KMS-11 (cell line): ENCODE measurements at regions not wholly inside any gene's neighbourhood (a gene's known extent, or its start where the extent isn't known, plus 50 kb on each side); places are given as distances from the start of the nearest gene placed in this dataset.

Experiments used
- H2AFZ ChIP-seq: fragments of 200-600 bp; sonication (generic); 2 replicates; pipeline ENCODE4 v1.6.1; 2016; ENCODE audit warnings: antibody characterized with exemption, mixed run types, low read depth
- H3K27ac ChIP-seq: fragments of 200-600 bp; sonication (generic); 2 replicates; pipeline ENCODE4 v1.6.1; 2016; ENCODE audit warnings: mild to moderate bottlenecking, mixed run types
- H3K27me3 ChIP-seq: fragments of 200-600 bp; sonication (generic); 2 replicates; pipeline ENCODE4 v1.6.1; 2017; ENCODE audit warnings: mild to moderate bottlenecking, low read depth, mixed run types, moderate library complexity; ENCODE audit not compliant: insufficient read depth
- H3K36me3 ChIP-seq: fragments of 200-600 bp; sonication (generic); 2 replicates; pipeline ENCODE4 v1.6.1; 2017; ENCODE audit warnings: mild to moderate bottlenecking, mixed run types; ENCODE audit not compliant: insufficient read depth
- H3K4me1 ChIP-seq: fragments of 200-600 bp; sonication (generic); 2 replicates; pipeline ENCODE4 v1.6.1; 2016; ENCODE audit warnings: mild to moderate bottlenecking, low read depth, mixed run types; ENCODE audit not compliant: poor library complexity, severe bottlenecking
- H3K4me2 ChIP-seq: fragments of 200-600 bp; sonication (generic); 2 replicates; pipeline ENCODE4 v1.7.0; 2016; ENCODE audit warnings: mild to moderate bottlenecking, mixed run types
- H3K4me3 ChIP-seq: fragments of 200-600 bp; sonication (generic); IDR thresholded peaks from 2 replicates; pipeline ENCODE4 v1.6.1; 2017; ENCODE audit warnings: low read depth, low read length, mixed read lengths; ENCODE audit not compliant: insufficient read depth
- H3K79me2 ChIP-seq: fragments of 200-600 bp; sonication (generic); 2 replicates; pipeline ENCODE4 v1.6.1; 2016; ENCODE audit warnings: low read depth, mixed run types; ENCODE audit not compliant: insufficient read depth
- H3K9ac ChIP-seq: fragments of 200-600 bp; sonication (generic); 2 replicates; pipeline ENCODE4 v1.6.1; 2016; ENCODE audit warnings: mild to moderate bottlenecking, mixed run types
- H4K20me1 ChIP-seq: fragments of 200-600 bp; sonication (generic); 2 replicates; pipeline ENCODE4 v1.6.1; 2016; ENCODE audit warnings: mild to moderate bottlenecking, mixed run types; ENCODE audit not compliant: insufficient read depth
- TF ChIP-seq, protein P1 (sequence below): fragments of 200-600 bp; sonication (generic); conservative IDR thresholded peaks from 2 replicates; pipeline ENCODE4 v1.6.1; 2017; ENCODE audit warnings: low read depth, mild to moderate bottlenecking, antibody characterized with exemption, low read length, moderate library complexity, mixed read lengths

DNA sequence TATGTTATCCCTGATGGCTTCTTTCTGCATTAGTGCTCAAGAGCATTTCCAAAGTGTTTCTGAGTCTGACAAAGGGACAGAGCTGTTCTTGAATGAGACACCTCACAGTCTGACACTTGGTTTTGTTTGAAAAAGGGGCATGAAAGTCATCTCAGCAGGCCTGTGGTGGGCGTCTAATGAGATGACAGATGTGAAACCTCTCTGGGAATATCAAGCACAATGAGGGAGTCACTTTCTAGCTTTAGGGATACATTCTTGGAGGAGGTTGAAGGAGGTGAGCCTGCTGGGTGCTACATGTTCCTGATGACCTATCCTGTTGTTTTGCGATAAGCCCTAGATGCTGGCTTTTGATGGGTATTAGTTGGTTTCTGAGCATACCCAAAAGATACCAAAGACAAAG lies 290.5 kb downstream of the NUAK1 start:
- Histone ChIP-seq H2AFZ (no peak overlapping the region), H3K4me3 (no peak overlapping the region), H3K79me2 (no peaks in the 10 kb centered on the region), H3K36me3 (no peaks in the 10 kb centered on the region), H3K27ac (no peak overlapping the region), H3K4me2 (no peak overlapping the region), H3K27me3 (no peaks in the 10 kb centered on the region), H3K4me1 (no peaks in the 10 kb centered on the region), H3K9ac (no peak overlapping the region), H4K20me1 (no peaks in the 10 kb centered on the region)
- TF ChIP-seq, protein P1, sequence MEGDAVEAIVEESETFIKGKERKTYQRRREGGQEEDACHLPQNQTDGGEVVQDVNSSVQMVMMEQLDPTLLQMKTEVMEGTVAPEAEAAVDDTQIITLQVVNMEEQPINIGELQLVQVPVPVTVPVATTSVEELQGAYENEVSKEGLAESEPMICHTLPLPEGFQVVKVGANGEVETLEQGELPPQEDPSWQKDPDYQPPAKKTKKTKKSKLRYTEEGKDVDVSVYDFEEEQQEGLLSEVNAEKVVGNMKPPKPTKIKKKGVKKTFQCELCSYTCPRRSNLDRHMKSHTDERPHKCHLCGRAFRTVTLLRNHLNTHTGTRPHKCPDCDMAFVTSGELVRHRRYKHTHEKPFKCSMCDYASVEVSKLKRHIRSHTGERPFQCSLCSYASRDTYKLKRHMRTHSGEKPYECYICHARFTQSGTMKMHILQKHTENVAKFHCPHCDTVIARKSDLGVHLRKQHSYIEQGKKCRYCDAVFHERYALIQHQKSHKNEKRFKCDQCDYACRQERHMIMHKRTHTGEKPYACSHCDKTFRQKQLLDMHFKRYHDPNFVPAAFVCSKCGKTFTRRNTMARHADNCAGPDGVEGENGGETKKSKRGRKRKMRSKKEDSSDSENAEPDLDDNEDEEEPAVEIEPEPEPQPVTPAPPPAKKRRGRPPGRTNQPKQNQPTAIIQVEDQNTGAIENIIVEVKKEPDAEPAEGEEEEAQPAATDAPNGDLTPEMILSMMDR: no peak

DNA sequence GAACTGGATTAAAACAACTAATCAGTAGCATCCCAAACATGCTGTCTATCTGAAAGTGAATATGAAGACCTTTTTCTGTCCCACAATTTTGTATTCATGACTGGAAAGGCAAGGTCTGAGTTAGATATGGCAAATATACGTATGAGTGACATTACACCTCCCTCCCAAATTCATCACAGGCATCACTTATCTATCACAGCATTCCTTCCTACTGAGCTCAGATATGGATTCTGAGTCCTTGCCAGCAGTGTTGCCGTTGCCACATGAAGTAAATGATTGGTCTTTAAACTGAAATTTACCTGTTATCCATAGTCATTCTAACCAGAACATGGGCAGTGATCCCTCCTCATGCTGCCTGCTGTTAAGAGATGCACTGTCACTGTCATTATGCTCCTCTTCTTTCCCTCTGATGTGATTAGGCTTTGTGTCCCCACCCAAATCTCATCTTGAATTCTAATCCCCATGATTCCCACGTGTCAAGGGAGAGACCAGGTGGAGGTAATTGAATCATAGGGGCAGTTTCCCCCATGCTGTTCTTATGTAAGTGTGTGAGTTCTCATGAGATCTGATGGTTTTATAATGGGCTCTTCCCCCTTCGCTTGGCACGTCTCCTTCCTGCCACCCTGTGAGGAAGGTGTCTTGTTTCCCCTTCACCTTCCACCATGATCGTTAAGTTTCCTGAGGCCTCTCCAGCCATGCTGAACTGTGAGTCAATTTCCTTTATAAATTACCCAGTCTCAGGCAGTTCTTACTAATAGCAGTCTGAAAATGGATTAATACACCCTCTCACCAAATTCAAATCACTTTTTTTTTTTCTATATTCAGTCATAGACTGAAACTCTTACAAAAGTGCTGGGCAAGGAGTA lies 288.4 kb downstream of the NUAK1 start:
- Histone ChIP-seq H3K9ac (no peak overlapping the region), H3K27me3 (no peaks in the 10 kb centered on the region), H4K20me1 (no peaks in the 10 kb centered on the region), H3K4me2 (no peak overlapping the region), H3K27ac (no peak overlapping the region), H3K4me3 (no peak overlapping the region), H3K4me1 (no peaks in the 10 kb centered on the region), H2AFZ (no peak overlapping the region), H3K79me2 (no peaks in the 10 kb centered on the region), H3K36me3 (no peaks in the 10 kb centered on the region)
- TF ChIP-seq, protein P1: no peak

DNA sequence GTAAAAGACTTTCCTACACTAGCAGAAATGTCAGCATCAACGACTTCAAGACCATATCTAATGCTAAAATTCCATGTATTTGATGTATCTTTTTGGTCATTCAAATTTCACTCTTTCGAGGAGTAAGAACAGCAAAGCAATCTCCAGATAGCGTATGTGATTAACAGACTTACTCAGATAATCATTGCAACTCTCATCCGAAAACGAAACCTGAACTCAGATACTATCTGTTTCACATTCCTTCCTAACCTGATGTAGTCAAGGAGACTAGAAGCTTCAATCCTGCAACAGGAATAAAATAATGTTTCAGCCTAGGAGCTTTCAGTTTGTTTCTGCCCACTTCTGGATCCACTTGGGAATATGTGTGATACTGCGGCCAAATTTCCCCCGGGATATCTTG lies 286.3 kb downstream of the NUAK1 start:
- H3K36me3 ChIP-seq: no peaks in the 10 kb centered on the region
- no peak overlapping the region for H3K9ac ChIP-seq
- H3K4me2 ChIP-seq: no peak overlapping the region
- H3K27me3 ChIP-seq: no peaks in the 10 kb centered on the region
- no peaks in the 10 kb centered on the region for H3K4me1 ChIP-seq
- no peaks in the 10 kb centered on the region for H4K20me1 ChIP-seq
- no peak overlapping the region for H3K27ac ChIP-seq
- no peak overlapping the region for H3K4me3 ChIP-seq
- no peaks in the 10 kb centered on the region for H3K79me2 ChIP-seq
- no peak overlapping the region for H2AFZ ChIP-seq
- TF ChIP-seq, protein P1: no peak

DNA sequence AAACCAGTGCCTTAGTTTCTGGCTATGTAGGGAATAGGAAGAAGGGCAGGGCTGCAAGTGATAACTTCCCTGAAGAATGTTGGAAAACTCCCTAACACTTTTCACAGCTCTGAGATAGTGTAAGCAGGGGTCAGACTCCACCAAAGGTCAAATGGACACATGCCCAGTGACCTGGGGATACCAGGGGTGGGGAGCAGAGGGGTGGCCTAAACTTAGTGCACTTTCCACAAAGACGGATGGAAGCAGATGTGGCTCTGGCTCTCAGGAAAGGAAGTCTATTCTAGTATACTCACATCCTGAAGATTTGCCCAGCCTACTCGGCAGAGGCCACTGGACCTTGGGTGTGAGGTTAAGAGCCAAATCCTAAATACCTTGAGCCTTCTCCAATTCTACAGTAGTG lies 285.8 kb downstream of the NUAK1 start:
- H3K79me2 ChIP-seq: no peaks in the 10 kb centered on the region
- no peak overlapping the region for H2AFZ ChIP-seq
- no peak overlapping the region for H3K4me3 ChIP-seq
- no peak overlapping the region for H3K27ac ChIP-seq
- TF ChIP-seq, protein P1: no peak
- H3K9ac ChIP-seq: no peak overlapping the region
- H3K27me3 ChIP-seq: no peaks in the 10 kb centered on the region
- no peaks in the 10 kb centered on the region for H3K4me1 ChIP-seq
- no peak overlapping the region for H3K4me2 ChIP-seq
- H3K36me3 ChIP-seq: no peaks in the 10 kb centered on the region
- H4K20me1 ChIP-seq: no peaks in the 10 kb centered on the region
